Mesendoderm (in vitro differentiated cells): ENCODE measurements at regions not wholly inside any gene's neighbourhood (a gene's known extent, or its start where the extent isn't known, plus 50 kb on each side); places are given as distances from the start of the nearest gene placed in this dataset.
"Not testable (repeated sequence)": the region's sequence is repeated elsewhere in the genome, so short reads cannot be mapped to it uniquely, and the experiment has no call there.

Source experiments
- DNase-seq: peaks from one replicate; pipeline ENCODE4 v3.0.0; 2013
- H2AK5ac ChIP-seq: 2 replicates; pipeline ENCODE4 v1.6.1; 2013; ENCODE audit warnings: low read length, inconsistent platforms
- H2BK120ac ChIP-seq: 2 replicates; pipeline ENCODE4 v1.6.1; 2013; ENCODE audit warnings: low read depth, mild to moderate bottlenecking, low read length, moderate library complexity, mixed read lengths
- H2BK15ac ChIP-seq: replicated peaks from 2 replicates; pipeline ENCODE4 v1.6.1; 2013; ENCODE audit warnings: low read depth, mild to moderate bottlenecking, moderate library complexity
- H2BK5ac ChIP-seq: 2 replicates; pipeline ENCODE4 v1.6.1; 2013; ENCODE audit warnings: low read length, inconsistent platforms
- H3K18ac ChIP-seq: 2 replicates; pipeline ENCODE4 v1.6.1; 2013; ENCODE audit warnings: mild to moderate bottlenecking, low read length, mixed read lengths
- H3K23ac ChIP-seq: one replicate; pipeline ENCODE4 v1.6.1; 2013; ENCODE audit warnings: low read length
- H3K27ac ChIP-seq: 2 replicates; pipeline ENCODE4 v1.5.1; 2013; ENCODE audit warnings: low read depth, mild to moderate bottlenecking, inconsistent platforms, low read length, moderate library complexity
- H3K27me3 ChIP-seq: 2 replicates; pipeline ENCODE4 v1.6.1; 2013; ENCODE audit warnings: low read length, control low read depth, mild to moderate bottlenecking, inconsistent platforms; ENCODE audit not compliant: insufficient read depth, poor library complexity
- H3K36me3 ChIP-seq: 2 replicates; pipeline ENCODE4 v1.6.1; 2013; ENCODE audit warnings: low read length, inconsistent platforms; ENCODE audit not compliant: control insufficient read depth, insufficient read depth
- H3K4ac ChIP-seq: one replicate; pipeline ENCODE4 v1.6.1; 2013; ENCODE audit warnings: low read depth, mild to moderate bottlenecking, low read length, moderate library complexity
- H3K4me1 ChIP-seq: 2 replicates; pipeline ENCODE4 v1.6.1; 2013; ENCODE audit warnings: low read depth, low read length, inconsistent platforms; ENCODE audit not compliant: control insufficient read depth
- H3K4me2 ChIP-seq: 2 replicates; pipeline ENCODE4 v1.6.1; 2013; ENCODE audit warnings: low read length
- H3K4me3 ChIP-seq: 2 replicates; pipeline ENCODE4 v1.5.1; 2013; ENCODE audit warnings: mild to moderate bottlenecking, low read length
- H3K56ac ChIP-seq: one replicate; pipeline ENCODE4 v1.6.1; 2013; ENCODE audit warnings: low read length
- H3K79me1 ChIP-seq: 2 replicates; pipeline ENCODE4 v1.6.1; 2013; ENCODE audit warnings: low read length, inconsistent platforms
- H3K79me2 ChIP-seq: 2 replicates; pipeline ENCODE4 v1.6.1; 2013; ENCODE audit warnings: mild to moderate bottlenecking, low read length; ENCODE audit not compliant: control insufficient read depth, insufficient read depth
- H3K9ac ChIP-seq: 2 replicates; pipeline ENCODE4 v1.6.1; 2013; ENCODE audit warnings: low read length, inconsistent platforms
- H4K5ac ChIP-seq: one replicate; pipeline ENCODE4 v1.6.1; 2013; ENCODE audit warnings: low read length
- H4K8ac ChIP-seq: one replicate; pipeline ENCODE4 v1.6.1; 2013; ENCODE audit warnings: low read depth, mild to moderate bottlenecking, control low read depth, low read length, moderate library complexity
- WGBS: extraction: QIAGEN DNeasy Blood & Tissue Kit; methylation state at CpG from one replicate; pipeline ENCODE4 v1.1.7; 2013; ENCODE audit warnings: low lambda C conversion rate, missing lambda C conversion rate; ENCODE audit not compliant: insufficient coverage; ENCODE audit errors: extremely low coverage; 5-methylcytosine and 5-hydroxymethylcytosine counted together

GRCh38 chr10:20486791-20487190 is 410.3 kb downstream of the NEBL start:
- H3K23ac ChIP-seq, result no peak overlapping the region
- H2BK120ac ChIP-seq, result no peak overlapping the region
- no peak for DNase-seq
- no peaks in the 10 kb centered on the region for H3K4me1 ChIP-seq
- H3K79me1 ChIP-seq, result no peaks in the 10 kb centered on the region
- H3K27me3 ChIP-seq, result no peaks in the 10 kb centered on the region
- no peak overlapping the region for H2AK5ac ChIP-seq
- no peak overlapping the region for H3K9ac ChIP-seq
- no peaks in the 10 kb centered on the region for H3K36me3 ChIP-seq
- no peak overlapping the region for H3K4ac ChIP-seq
- no peak overlapping the region for H3K4me3 ChIP-seq
- no peak overlapping the region for H4K8ac ChIP-seq
- no peak overlapping the region for H3K56ac ChIP-seq
- H3K27ac ChIP-seq, result no peak overlapping the region
- H3K4me2 ChIP-seq, result no peak overlapping the region
- no peak overlapping the region for H4K5ac ChIP-seq
- H3K79me2 ChIP-seq, result no peaks in the 10 kb centered on the region
- H2BK15ac ChIP-seq, result no peak overlapping the region
- WGBS, result no CpG with 5 or more reads among the region's 1 CpG
- no peak overlapping the region for H2BK5ac ChIP-seq
- H3K18ac ChIP-seq, result no peak overlapping the region

GRCh38 chr10:20485554-20485953 is 411.6 kb downstream of the NEBL start:
- Histone ChIP-seq H3K4me1 (no peaks in the 10 kb centered on the region), H3K4ac (no peak overlapping the region), H3K56ac (no peak overlapping the region), H3K36me3 (no peaks in the 10 kb centered on the region), H3K4me2 (no peak overlapping the region), H2AK5ac (no peak overlapping the region), H3K27me3 (no peaks in the 10 kb centered on the region), H3K4me3 (no peak overlapping the region), H3K79me1 (no peaks in the 10 kb centered on the region), H3K18ac (no peak overlapping the region), H3K79me2 (no peaks in the 10 kb centered on the region), H2BK120ac (no peak overlapping the region), H2BK5ac (no peak overlapping the region), H3K9ac (no peak overlapping the region), H4K8ac (no peak overlapping the region), H3K27ac (no peak overlapping the region), H4K5ac (no peak overlapping the region), H3K23ac (no peak overlapping the region), H2BK15ac (no peak overlapping the region)
- WGBS, result no CpG with 5 or more reads among the region's 3 CpGs
- DNase-seq, result no peak

- Histone ChIP-seq H2BK120ac (no peak overlapping the region), H2BK15ac (no peak overlapping the region), H3K79me1 (no peaks in the 10 kb centered on the region), H3K23ac (no peak overlapping the region), H2AK5ac (no peak overlapping the region), H3K56ac (no peak overlapping the region), H2BK5ac (no peak overlapping the region), H3K27me3 (no peaks in the 10 kb centered on the region), H3K36me3 (no peaks in the 10 kb centered on the region), H4K5ac (no peak overlapping the region), H3K4me2 (no peak overlapping the region), H3K4me1 (no peaks in the 10 kb centered on the region), H3K9ac (no peak overlapping the region), H3K4ac (no peak overlapping the region), H3K18ac (no peak overlapping the region), H3K27ac (no peak overlapping the region), H4K8ac (no peak overlapping the region), H3K4me3 (no peak overlapping the region), H3K79me2 (no peaks in the 10 kb centered on the region)
- no CpG with 5 or more reads among the region's 2 CpGs for WGBS
- no peak for DNase-seq
These were observed 416.1 kb downstream of the NEBL start for GRCh38 chr10:20481054-20481453.

- not testable (repeated sequence) for H3K79me1 ChIP-seq, H3K23ac ChIP-seq, H3K27ac ChIP-seq, H4K5ac ChIP-seq, H2AK5ac ChIP-seq, H3K36me3 ChIP-seq, H3K56ac ChIP-seq, H3K4ac ChIP-seq, H4K8ac ChIP-seq, H3K9ac ChIP-seq, H3K18ac ChIP-seq, H2BK15ac ChIP-seq, H3K4me1 ChIP-seq, H2BK5ac ChIP-seq, H3K27me3 ChIP-seq, H3K4me3 ChIP-seq, H3K4me2 ChIP-seq, H3K79me2 ChIP-seq, H2BK120ac ChIP-seq, DNase-seq
- WGBS, result no CpG with 5 or more reads among the region's 1 CpG
These were observed 416.5 kb downstream of the NEBL start for GRCh38 chr10:20480575-20480974.

GRCh38 chr10:20474064-20474463 is 423.0 kb downstream of the NEBL start:
- Histone ChIP-seq H3K4me2 (no peak overlapping the region), H3K79me1 (no peaks in the 10 kb centered on the region), H3K18ac (no peak overlapping the region), H3K9ac (no peak overlapping the region), H2BK120ac (no peak overlapping the region), H3K36me3 (no peaks in the 10 kb centered on the region), H3K27me3 (no peaks in the 10 kb centered on the region), H3K23ac (no peak overlapping the region), H4K8ac (no peak overlapping the region), H3K56ac (no peak overlapping the region), H2BK15ac (no peak overlapping the region), H2BK5ac (no peak overlapping the region), H4K5ac (no peak overlapping the region), H2AK5ac (no peak overlapping the region), H3K27ac (no peak overlapping the region), H3K4ac (no peak overlapping the region), H3K79me2 (no peaks in the 10 kb centered on the region), H3K4me1 (no peaks in the 10 kb centered on the region), H3K4me3 (no peak overlapping the region)
- no peak for DNase-seq
- no CpG with 5 or more reads among the region's 2 CpGs for WGBS

GRCh38 chr10:20473023-20473760 is 423.9 kb downstream of the NEBL start:
- Histone ChIP-seq H3K4me1 (no peaks in the 10 kb centered on the region), H3K4me2 (no peak overlapping the region), H3K27me3 (no peaks in the 10 kb centered on the region), H3K56ac (no peak overlapping the region), H3K23ac (no peak overlapping the region), H2BK5ac (no peak overlapping the region), H3K36me3 (no peaks in the 10 kb centered on the region), H3K4me3 (no peak overlapping the region), H3K18ac (no peak overlapping the region), H3K79me1 (no peaks in the 10 kb centered on the region), H2BK120ac (no peak overlapping the region), H2BK15ac (no peak overlapping the region), H3K9ac (no peak overlapping the region), H2AK5ac (no peak overlapping the region), H4K8ac (no peak overlapping the region), H3K27ac (no peak overlapping the region), H3K79me2 (no peaks in the 10 kb centered on the region), H4K5ac (no peak overlapping the region), H3K4ac (no peak overlapping the region)
- WGBS, result no CpG with 5 or more reads among the region's 5 CpGs
- DNase-seq, result no peak
